ENCODE measurements at regions not wholly inside any gene's neighbourhood (a gene's known extent, or its start where the extent isn't known, plus 50 kb on each side); places are given as distances from the start of the nearest gene placed in this dataset.

DNA sequence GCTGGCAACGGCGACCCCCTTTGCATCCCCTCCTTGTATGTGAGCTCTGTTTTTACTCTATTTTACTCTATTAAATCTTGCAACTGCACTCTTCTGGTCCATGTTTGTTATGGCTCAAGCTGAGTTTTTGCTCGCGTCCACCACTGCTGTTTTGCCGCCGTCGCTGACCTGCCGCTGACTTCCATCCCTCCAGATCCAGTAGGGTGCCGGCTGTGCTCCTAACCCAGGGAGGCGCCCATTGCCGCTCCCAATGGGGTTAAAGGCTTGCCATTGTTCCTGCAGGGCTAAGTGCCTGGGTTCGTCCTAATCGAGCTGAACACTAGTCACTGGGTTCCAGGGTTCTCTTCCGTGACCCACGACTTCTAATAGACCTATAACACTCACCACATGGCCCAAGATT is 2704.4 kb downstream of the PCDH9 start:
- no peak for TF ChIP-seq CTCF (IDR thresholded peaks at IDR 0.05)
- TF ChIP-seq POLR2AphosphoS5 (IDR thresholded peaks at IDR 0.05), result no peak
- TF ChIP-seq POLR2A (IDR thresholded peaks at IDR 0.05; ENCODE audit: low read depth), result no peak
- TF ChIP-seq EP300 (IDR thresholded peaks at IDR 0.05), result no peak

Measured in esophagus muscularis mucosa (tissue), 4 donors.